Naive thymus-derived CD8-positive, alpha-beta T cell (primary cell): ENCODE measurements at regions not wholly inside any gene's neighbourhood (a gene's known extent, or its start where the extent isn't known, plus 50 kb on each side); places are given as distances from the start of the nearest gene placed in this dataset.

Source experiments
- ATAC-seq, 2 donors: fragments of 150-1000 bp; cut with Tn5 transposase in 1 of 2; sonication (Bioruptor Pico), chemical (Tn5 transposase) in 1 of 2; 1 replicate in 1 of 2; 2 replicates in 1 of 2; pipeline ENCODE4 v1.10.0; 2021; ENCODE audit warnings: mild to moderate bottlenecking in 2 of 2, moderate library complexity in 2 of 2
- POLR2A ChIA-PET: fragments of 350-600 bp; sonication (Branson Sonifier 250); formaldehyde crosslinking; loops from one replicate; lab custom pipeline; 2021; ENCODE audit warnings: antibody characterized with exemption; lab: Charles Lee
- DNase-seq, 10 donors: peaks; one replicate each; pipeline versions ENCODE4 v3.0.0 to v3.0.0-alpha.2; 2020 to 2022
- H3K27ac Mint-ChIP-seq, 10 donors: one replicate each; pipeline ENCODE4 v1.8.0; 2020 to 2022; ENCODE audit warnings: mild to moderate bottlenecking in 10 of 10, mixed read lengths in 10 of 10, moderate library complexity in 4 of 10, inconsistent platforms in 1 of 10
- H3K27me3 Mint-ChIP-seq, 5 donors: one replicate each; pipeline ENCODE4 v1.8.0; 2021 to 2022; ENCODE audit warnings: mixed read lengths in 5 of 5
- H3K36me3 Mint-ChIP-seq, 3 donors: one replicate each; pipeline ENCODE4 v1.8.0; 2020 to 2022; ENCODE audit warnings: mixed read lengths in 3 of 3, mild to moderate bottlenecking in 2 of 3, inconsistent platforms in 1 of 3
- H3K4me1 Mint-ChIP-seq, 4 donors: one replicate each; pipeline ENCODE4 v1.8.0; 2021 to 2022; ENCODE audit warnings: mixed read lengths in 4 of 4
- H3K4me3 Mint-ChIP-seq, 10 donors: one replicate each; pipeline ENCODE4 v1.8.0; 2020 to 2022; ENCODE audit warnings: mild to moderate bottlenecking in 10 of 10, mixed read lengths in 10 of 10, moderate library complexity in 6 of 10, inconsistent platforms in 1 of 10
- H3K9me3 Mint-ChIP-seq, 9 donors: one replicate each; pipeline ENCODE4 v1.8.0; 2020 to 2022; ENCODE audit warnings: mixed read lengths in 9 of 9, mild to moderate bottlenecking in 3 of 9, inconsistent platforms in 1 of 9, moderate library complexity in 1 of 9

GRCh38 chr4:18846313-18846712 lies 824.8 kb upstream of the LCORL start:
- DNase-seq (no peak), ATAC-seq (no peak)
- Mint-ChIP-seq H3K27ac (no peak overlapping the region), H3K27me3 (no peaks in the 10 kb centered on the region), H3K4me3 (no peak overlapping the region), H3K4me1 (no peaks in the 10 kb centered on the region), H3K36me3 (no peaks in the 10 kb centered on the region), H3K9me3 (peaks cover 0 to 40% (median 15%) of the 10 kb centered on the region in 9 donors)
- POLR2A ChIA-PET, result no interaction called here

GRCh38 chr4:18844726-18845125 lies 823.2 kb upstream of the LCORL start:
- Mint-ChIP-seq H3K9me3 (peaks cover 0 to 39% (median 15%) of the 10 kb centered on the region in 9 donors), H3K36me3 (no peaks in the 10 kb centered on the region), H3K27me3 (no peaks in the 10 kb centered on the region), H3K4me3 (no peak overlapping the region), H3K27ac (no peak overlapping the region), H3K4me1 (no peaks in the 10 kb centered on the region)
- ATAC-seq, result no peak
- POLR2A ChIA-PET, result no interaction called here
- DNase-seq, result no peak

DNA sequence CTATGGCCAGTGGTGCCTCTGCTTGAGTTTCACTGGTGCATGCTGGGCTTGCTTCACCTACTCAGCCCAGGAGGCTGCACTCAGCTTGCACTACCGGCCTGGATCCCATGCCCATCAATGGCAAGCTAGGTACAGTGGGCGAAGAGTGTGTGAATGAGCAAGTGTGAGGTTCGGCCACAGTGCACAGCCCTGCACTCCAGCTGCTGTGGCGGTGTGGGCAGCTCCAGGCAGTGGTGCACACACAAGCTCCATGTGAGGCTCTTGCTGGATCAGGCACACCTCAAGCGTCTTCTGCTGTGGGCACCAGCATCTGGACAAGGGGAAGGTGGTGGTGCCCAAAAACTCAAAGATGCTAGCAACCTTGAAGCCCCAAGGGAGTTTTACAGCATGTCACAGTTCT lies 820.9 kb upstream of the LCORL start:
- Mint-ChIP-seq H3K36me3 (no peaks in the 10 kb centered on the region), H3K9me3 (peaks cover 0 to 21% (median 11%) of the 10 kb centered on the region in 9 donors), H3K4me1 (no peaks in the 10 kb centered on the region), H3K27ac (no peak overlapping the region), H3K27me3 (no peaks in the 10 kb centered on the region), H3K4me3 (no peak overlapping the region)
- ATAC-seq (no peak), DNase-seq (no peak)
- POLR2A ChIA-PET, result no interaction called here

GRCh38 chr4:18840481-18840880 lies 818.9 kb upstream of the LCORL start:
- Mint-ChIP-seq H3K27ac (no peak overlapping the region), H3K9me3 (peaks cover 0 to 19% (median 11%) of the 10 kb centered on the region in 9 donors), H3K36me3 (no peaks in the 10 kb centered on the region), H3K27me3 (no peaks in the 10 kb centered on the region), H3K4me1 (no peaks in the 10 kb centered on the region), H3K4me3 (no peak overlapping the region)
- POLR2A ChIA-PET, result no interaction called here
- DNase-seq (no peak), ATAC-seq (no peak)

- POLR2A ChIA-PET, result no interaction called here
- Mint-ChIP-seq H3K27me3 (no peaks in the 10 kb centered on the region), H3K36me3 (no peaks in the 10 kb centered on the region), H3K4me3 (no peak overlapping the region), H3K9me3 (peaks cover 0 to 12% (median 4%) of the 10 kb centered on the region in 9 donors), H3K4me1 (no peaks in the 10 kb centered on the region), H3K27ac (no peak overlapping the region)
- no peak for ATAC-seq
- DNase-seq, result no peak
Observed at GRCh38 chr4:18816228-18816895, 794.8 kb upstream of the LCORL start.

DNA sequence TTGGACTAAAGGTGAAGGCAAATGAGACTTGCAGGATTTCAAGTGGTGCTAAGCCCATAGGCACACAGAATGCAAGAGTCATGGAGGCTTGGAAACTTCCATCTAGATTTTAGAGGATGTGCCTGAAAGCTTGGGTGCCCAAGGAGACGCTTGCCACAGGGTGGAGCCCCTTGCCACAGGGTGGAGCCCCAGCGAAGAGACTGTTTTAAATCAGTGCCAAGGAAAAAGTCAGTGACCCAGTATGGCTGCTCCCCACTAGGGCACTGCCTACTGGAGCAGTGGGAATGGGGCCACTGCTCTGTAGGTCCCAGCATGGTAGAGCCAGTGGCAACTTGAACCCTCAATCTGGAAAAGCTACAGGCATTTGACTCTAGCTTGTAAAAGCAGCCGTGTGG lies 794.2 kb upstream of the LCORL start:
- Mint-ChIP-seq H3K9me3 (peaks cover 0 to 14% (median 5%) of the 10 kb centered on the region in 9 donors), H3K36me3 (no peaks in the 10 kb centered on the region), H3K27me3 (no peaks in the 10 kb centered on the region), H3K27ac (no peak overlapping the region), H3K4me3 (no peak overlapping the region), H3K4me1 (no peaks in the 10 kb centered on the region)
- DNase-seq (no peak), ATAC-seq (no peak)
- POLR2A ChIA-PET, result no interaction called here

DNA sequence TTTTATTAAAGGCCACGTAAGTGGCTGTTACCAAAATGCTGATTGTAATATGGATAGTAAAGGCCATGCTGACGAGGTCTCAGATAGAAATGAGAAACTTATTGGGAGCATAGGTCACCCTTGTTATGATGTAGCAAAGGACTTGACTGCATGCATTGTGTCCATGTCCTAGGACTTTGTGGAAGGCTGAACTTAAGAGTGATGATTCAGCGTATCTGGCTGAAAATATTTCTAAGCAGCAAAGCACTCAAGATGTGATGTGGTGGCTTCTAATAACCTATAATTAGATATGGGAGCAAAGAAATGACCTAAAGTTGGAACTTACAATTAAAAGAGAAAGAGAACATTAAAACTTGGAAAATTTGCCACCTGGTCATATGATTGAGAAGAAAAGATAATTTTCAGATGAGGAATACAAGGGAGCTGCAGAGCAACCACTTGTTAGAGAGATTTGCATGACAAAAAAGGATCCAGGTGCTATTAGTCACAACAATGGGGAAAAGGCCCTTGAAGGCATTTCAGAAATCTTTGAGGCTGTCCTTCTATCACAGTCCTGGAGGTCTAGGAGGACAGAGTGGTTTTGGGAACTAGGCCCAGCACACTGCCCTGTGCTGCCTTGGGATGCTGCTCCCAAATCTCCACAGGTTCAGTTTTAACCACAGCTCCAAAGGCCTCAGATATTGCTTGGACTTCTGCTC lies 793.7 kb upstream of the LCORL start:
- Mint-ChIP-seq H3K27me3 (no peaks in the 10 kb centered on the region), H3K36me3 (no peaks in the 10 kb centered on the region), H3K9me3 (peaks cover 0 to 11% (median 5%) of the 10 kb centered on the region in 9 donors), H3K4me1 (no peaks in the 10 kb centered on the region), H3K4me3 (no peak overlapping the region), H3K27ac (no peak overlapping the region)
- DNase-seq, result no peak
- ATAC-seq, result no peak
- POLR2A ChIA-PET, result no interaction called here

GRCh38 chr4:18813771-18814170 lies 792.2 kb upstream of the LCORL start:
- DNase-seq (no peak), ATAC-seq (no peak)
- Mint-ChIP-seq H3K4me3 (no peak overlapping the region), H3K9me3 (peaks cover 0 to 15% (median 5%) of the 10 kb centered on the region in 9 donors), H3K27me3 (no peaks in the 10 kb centered on the region), H3K27ac (no peak overlapping the region), H3K4me1 (no peaks in the 10 kb centered on the region), H3K36me3 (no peaks in the 10 kb centered on the region)
- POLR2A ChIA-PET, result no interaction called here

- Mint-ChIP-seq H3K4me1 (no peaks in the 10 kb centered on the region), H3K27me3 (no peaks in the 10 kb centered on the region), H3K9me3 (peaks cover 0 to 20% (median 5%) of the 10 kb centered on the region in 9 donors), H3K27ac (no peak overlapping the region), H3K4me3 (no peak overlapping the region), H3K36me3 (no peaks in the 10 kb centered on the region)
- POLR2A ChIA-PET, result no interaction called here
- no peak for DNase-seq
- no peak for ATAC-seq
Observed at GRCh38 chr4:18813055-18813454, 791.5 kb upstream of the LCORL start.

GRCh38 chr4:18803781-18804180 lies 782.2 kb upstream of the LCORL start:
- Mint-ChIP-seq H3K4me3 (no peak overlapping the region), H3K36me3 (no peaks in the 10 kb centered on the region), H3K9me3 (peaks cover under 1 to 21% (median 5%) of the 10 kb centered on the region in 9 donors), H3K27me3 (no peaks in the 10 kb centered on the region), H3K27ac (no peak overlapping the region), H3K4me1 (no peaks in the 10 kb centered on the region)
- POLR2A ChIA-PET, result no interaction called here
- ATAC-seq (no peak), DNase-seq (no peak)

- no peak overlapping the region for H3K27ac Mint-ChIP-seq
- DNase-seq (no peak), ATAC-seq (no peak)
- H3K4me3 Mint-ChIP-seq, result no peak overlapping the region
- peaks cover 0 to 12% (median 0%) of the 10 kb centered on the region in 9 donors for H3K9me3 Mint-ChIP-seq
- POLR2A ChIA-PET, result no interaction called here
- H3K36me3 Mint-ChIP-seq, result no peaks in the 10 kb centered on the region
- H3K4me1 Mint-ChIP-seq, result no peaks in the 10 kb centered on the region
- H3K27me3 Mint-ChIP-seq, result no peaks in the 10 kb centered on the region
Observed at GRCh38 chr4:18798123-18798522, 776.6 kb upstream of the LCORL start.

DNA sequence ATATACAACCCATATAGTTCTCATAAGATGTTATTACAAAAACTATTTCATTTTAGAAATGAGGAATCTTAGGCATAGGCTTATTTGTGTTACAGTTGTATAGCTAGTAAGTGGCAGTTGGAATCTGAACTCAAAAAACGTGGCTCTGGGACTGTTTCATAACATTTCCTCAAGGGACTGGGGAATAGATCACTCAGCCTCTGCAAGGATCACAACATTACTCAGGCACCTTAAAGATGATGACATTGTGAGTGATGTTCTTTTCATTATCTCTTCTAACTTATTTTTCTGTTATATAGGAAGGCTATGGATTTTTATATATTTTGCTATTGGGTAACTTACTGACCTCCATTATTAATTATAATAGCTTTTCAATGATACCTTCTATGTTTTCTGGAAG lies 774.2 kb upstream of the LCORL start:
- Mint-ChIP-seq H3K4me3 (no peak overlapping the region), H3K4me1 (no peaks in the 10 kb centered on the region), H3K27ac (no peak overlapping the region), H3K9me3 (peaks cover 0 to 12% (median 0%) of the 10 kb centered on the region in 9 donors), H3K36me3 (no peaks in the 10 kb centered on the region), H3K27me3 (no peaks in the 10 kb centered on the region)
- DNase-seq, result no peak
- POLR2A ChIA-PET, result no interaction called here
- ATAC-seq, result no peak

GRCh38 chr4:18777190-18777930 lies 755.8 kb upstream of the LCORL start:
- Mint-ChIP-seq H3K36me3 (no peaks in the 10 kb centered on the region), H3K9me3 (peaks cover 1 to 31% (median 4%) of the 10 kb centered on the region in 9 donors), H3K4me1 (no peaks in the 10 kb centered on the region), H3K27me3 (no peaks in the 10 kb centered on the region), H3K27ac (no peak overlapping the region), H3K4me3 (no peak overlapping the region)
- ATAC-seq (no peak), DNase-seq (no peak)
- POLR2A ChIA-PET, result no interaction called here
